Activated CD4-positive, alpha-beta T cell treated with anti-CD3 and anti-CD28 coated beads for 36 hours (primary cell): ENCODE measurements at regions not wholly inside any gene's neighbourhood (a gene's known extent, or its start where the extent isn't known, plus 50 kb on each side); places are given as distances from the start of the nearest gene placed in this dataset.
"Not testable (repeated sequence)": the region's sequence is repeated elsewhere in the genome, so short reads cannot be mapped to it uniquely, and the experiment has no call there.

Experiments
- ATAC-seq: fragments of 200-7000 bp; cut with Tn5 transposase; one replicate; pipeline ENCODE4 v1.10.0; 2021; ENCODE audit warnings: mild to moderate bottlenecking, moderate library complexity
- CTCF ChIA-PET: fragments of 350-600 bp; sonication (Branson Sonifier 250); formaldehyde crosslinking; loops from one replicate; lab custom pipeline; 2021; ENCODE audit warnings: antibody characterized with exemption; lab: Charles Lee
- POLR2A ChIA-PET: fragments of 350-600 bp; sonication (Branson Sonifier 250); formaldehyde crosslinking; loops from one replicate; lab custom pipeline; 2021; ENCODE audit warnings: antibody characterized with exemption, inconsistent platforms; lab: Charles Lee
- DNase-seq: peaks from one replicate; pipeline ENCODE4 v3.0.0-alpha.2; 2020
- H3K27ac Mint-ChIP-seq: one replicate; pipeline ENCODE4 v1.8.0; 2021; ENCODE audit warnings: mixed read lengths
- H3K27me3 Mint-ChIP-seq: one replicate; pipeline ENCODE4 v1.8.0; 2021; ENCODE audit warnings: mixed read lengths
- H3K36me3 Mint-ChIP-seq: one replicate; pipeline ENCODE4 v1.8.0; 2021; ENCODE audit warnings: low read depth, mixed read lengths
- H3K4me1 Mint-ChIP-seq: one replicate; pipeline ENCODE4 v1.8.0; 2021; ENCODE audit warnings: mixed read lengths
- H3K4me3 Mint-ChIP-seq: one replicate; pipeline ENCODE4 v1.8.0; 2021; ENCODE audit warnings: mild to moderate bottlenecking, moderate library complexity, mixed read lengths
- H3K9me3 Mint-ChIP-seq: one replicate; pipeline ENCODE4 v1.8.0; 2021; ENCODE audit warnings: low read depth, mixed read lengths
- intact Hi-C, 2 experiments: fragments of 100-400 bp; cut with DNase I in 1 of 2; cut with micrococcal nuclease in 1 of 2; formaldehyde crosslinking; loops; one replicate each; pipeline versions ENCODE4 v1.14.2 to v1.15.1; 2022 to 2024; cut with DNase I, micrococcal nuclease

DNA sequence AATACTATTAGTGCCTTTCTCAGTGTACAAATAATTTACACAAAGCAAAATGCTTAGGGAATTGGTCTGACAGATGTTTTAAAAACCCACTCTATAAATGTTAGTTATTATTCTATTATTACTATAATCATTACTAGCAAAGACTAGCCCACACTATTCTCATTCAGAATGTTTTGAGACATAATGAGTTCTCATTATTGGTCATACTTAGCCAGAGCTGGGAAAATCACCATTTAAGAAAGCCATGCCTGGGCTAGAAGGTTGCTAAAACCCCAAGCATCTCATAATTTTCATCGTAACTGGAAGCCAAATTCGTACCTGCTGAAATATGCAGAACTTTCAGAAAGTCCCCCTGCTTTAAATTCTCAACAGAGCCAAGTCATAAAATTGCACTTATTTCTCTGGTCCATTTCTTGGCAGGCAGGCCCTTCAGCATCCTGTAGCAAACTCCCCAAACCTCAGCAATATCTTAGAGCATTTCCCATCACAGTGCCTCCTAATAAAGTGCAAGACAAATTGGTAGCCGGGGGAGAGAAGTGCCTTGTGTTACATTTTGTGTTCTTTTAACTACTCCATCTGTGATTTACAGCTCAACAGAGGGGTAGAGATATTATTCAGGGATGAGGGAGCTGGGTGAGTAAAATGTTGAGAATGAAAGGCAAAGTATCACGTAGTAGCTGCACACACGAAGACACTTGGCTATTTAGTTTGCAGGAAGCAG, 79.8 kb upstream of the ADAMTS18 start:
- ATAC-seq (no peak), DNase-seq (no peak)
- CTCF ChIA-PET: no interaction called here
- no peak overlapping the region for H3K4me3 Mint-ChIP-seq
- no peaks in the 10 kb centered on the region for H3K36me3 Mint-ChIP-seq
- H3K27ac Mint-ChIP-seq: no peak overlapping the region
- POLR2A ChIA-PET: no interaction called here
- no peaks in the 10 kb centered on the region for H3K4me1 Mint-ChIP-seq
- intact Hi-C loops: no loop called here
- H3K9me3 Mint-ChIP-seq: no peaks in the 10 kb centered on the region
- peaks cover 12% of the 10 kb centered on the region for H3K27me3 Mint-ChIP-seq

DNA sequence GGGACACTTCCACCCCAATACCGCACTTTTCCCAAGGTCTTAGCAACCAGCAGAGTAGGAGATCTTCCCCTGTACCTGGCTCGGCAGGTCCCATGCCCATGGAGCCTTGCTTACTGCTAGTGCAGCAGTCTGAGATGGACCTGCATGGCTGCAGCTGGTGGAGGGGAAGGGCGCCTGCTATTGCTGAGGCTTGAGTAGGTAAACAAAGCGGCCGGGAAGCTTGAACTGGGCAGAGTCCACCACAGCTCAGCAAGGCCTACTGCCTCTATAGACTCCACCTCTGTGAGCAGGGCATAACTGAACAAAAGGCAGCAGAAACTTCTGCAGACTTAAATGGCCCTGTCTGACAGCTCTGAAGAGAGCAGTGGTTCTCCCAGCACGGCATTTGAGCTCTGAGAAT, 90.4 kb upstream of the ADAMTS18 start:
- POLR2A ChIA-PET, H3K27ac Mint-ChIP-seq, DNase-seq, H3K36me3 Mint-ChIP-seq, H3K9me3 Mint-ChIP-seq, H3K27me3 Mint-ChIP-seq, ATAC-seq, intact Hi-C loops, H3K4me3 Mint-ChIP-seq, H3K4me1 Mint-ChIP-seq: not testable (repeated sequence)
- CTCF ChIA-PET: interaction anchor here (0.6 kb wide), 1 partner anchor 45 kb away, joined by 3 read pairs; no protein-coding TSS in a partner anchor

DNA sequence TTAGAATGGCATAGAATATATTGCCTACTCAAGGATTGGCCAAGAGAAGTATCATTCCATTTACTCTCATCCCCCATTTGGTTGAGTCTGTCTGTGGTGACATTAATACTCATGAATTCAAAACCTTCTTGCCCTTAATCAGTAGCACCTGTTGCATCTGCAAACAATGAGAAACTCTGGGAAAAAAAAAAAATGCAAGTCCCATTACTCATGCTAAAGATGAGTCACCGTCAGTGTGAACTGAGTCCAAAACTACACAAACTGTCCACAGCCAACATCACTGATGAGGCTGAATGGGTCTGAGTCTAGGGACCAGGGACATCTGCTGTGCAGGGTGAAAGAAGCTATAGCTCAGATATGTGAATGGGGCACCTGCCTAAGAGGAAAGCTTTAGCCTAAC, 96.9 kb upstream of the ADAMTS18 start:
- POLR2A ChIA-PET: no interaction called here
- CTCF ChIA-PET: no interaction called here
- Mint-ChIP-seq H3K4me1 (no peaks in the 10 kb centered on the region), H3K9me3 (peaks cover under 1% of the 10 kb centered on the region), H3K27ac (no peak overlapping the region), H3K27me3 (peaks cover 11% of the 10 kb centered on the region), H3K36me3 (no peaks in the 10 kb centered on the region), H3K4me3 (no peak overlapping the region)
- ATAC-seq: no peak
- intact Hi-C loops: loop anchor here in 1 of 2 experiments (10.0 kb wide), 1 partner anchor 63 kb away; no protein-coding TSS in a partner anchor
- DNase-seq: no peak

DNA sequence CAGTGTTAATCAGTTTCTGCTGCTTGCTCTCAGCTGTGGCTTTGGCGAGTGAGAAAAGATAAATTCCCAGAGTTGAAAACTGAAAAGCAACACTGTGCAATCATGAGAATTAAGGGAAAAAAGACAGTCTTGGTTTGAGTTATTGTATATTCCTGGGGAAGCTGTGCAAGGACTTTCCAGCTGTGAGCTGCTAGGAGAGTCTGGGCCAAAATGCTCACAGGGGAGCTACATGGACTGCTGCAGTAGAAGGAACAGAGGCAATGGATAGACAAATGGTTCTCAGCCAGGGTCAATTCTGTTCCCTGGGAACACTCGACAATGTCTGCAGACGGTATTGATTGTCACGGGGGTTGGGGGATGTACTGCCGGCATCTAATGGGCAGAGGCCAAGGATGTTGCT, 102.0 kb upstream of the ADAMTS18 start:
- Mint-ChIP-seq H3K36me3 (no peaks in the 10 kb centered on the region), H3K4me1 (no peaks in the 10 kb centered on the region), H3K4me3 (no peak overlapping the region), H3K27me3 (peaks cover 26% of the 10 kb centered on the region), H3K27ac (no peak overlapping the region), H3K9me3 (no peaks in the 10 kb centered on the region)
- DNase-seq (no peak), ATAC-seq (no peak)
- ChIA-PET POLR2A (no interaction called here), CTCF (no interaction called here)
- intact Hi-C loops: loop anchor here in 1 of 2 experiments (10.0 kb wide), 1 partner anchor 58 kb away; no protein-coding TSS in a partner anchor

DNA sequence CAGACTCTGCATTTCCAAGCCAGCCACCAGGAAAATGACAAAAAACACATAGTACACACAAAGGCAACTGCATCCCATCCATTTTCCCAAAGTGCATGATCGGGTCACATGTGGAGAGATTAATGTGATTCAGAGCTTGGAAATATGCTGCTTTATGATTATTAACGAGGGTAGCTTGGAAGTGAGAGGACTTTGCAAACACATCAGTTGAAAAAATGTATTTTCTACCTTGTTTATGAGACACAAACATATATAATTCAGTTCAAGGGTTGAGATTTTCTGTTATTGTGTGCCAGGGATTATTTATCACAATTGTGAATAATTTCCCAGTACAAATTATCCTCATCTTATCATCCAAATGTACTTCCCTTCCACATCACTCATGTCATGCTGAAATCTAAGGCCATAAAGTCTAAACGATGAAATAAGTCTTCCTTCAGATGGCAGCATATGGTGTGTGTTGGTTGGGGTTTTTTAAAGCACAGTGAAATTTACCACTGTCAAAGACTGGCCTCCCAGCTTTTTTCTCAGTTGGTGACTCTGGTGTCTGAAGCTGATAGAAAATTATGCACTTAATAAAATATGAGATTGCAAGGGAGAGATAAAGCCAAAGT, 104.7 kb upstream of the ADAMTS18 start:
- Mint-ChIP-seq H3K4me1 (no peaks in the 10 kb centered on the region), H3K27ac (no peak overlapping the region), H3K27me3 (peaks cover 27% of the 10 kb centered on the region), H3K36me3 (no peaks in the 10 kb centered on the region), H3K4me3 (no peak overlapping the region), H3K9me3 (no peaks in the 10 kb centered on the region)
- ChIA-PET CTCF (no interaction called here), POLR2A (no interaction called here)
- ATAC-seq: no peak
- intact Hi-C loops: loop anchor here in 1 of 2 experiments (10.0 kb wide), 1 partner anchor 55 kb away; no protein-coding TSS in a partner anchor
- no peak for DNase-seq

DNA sequence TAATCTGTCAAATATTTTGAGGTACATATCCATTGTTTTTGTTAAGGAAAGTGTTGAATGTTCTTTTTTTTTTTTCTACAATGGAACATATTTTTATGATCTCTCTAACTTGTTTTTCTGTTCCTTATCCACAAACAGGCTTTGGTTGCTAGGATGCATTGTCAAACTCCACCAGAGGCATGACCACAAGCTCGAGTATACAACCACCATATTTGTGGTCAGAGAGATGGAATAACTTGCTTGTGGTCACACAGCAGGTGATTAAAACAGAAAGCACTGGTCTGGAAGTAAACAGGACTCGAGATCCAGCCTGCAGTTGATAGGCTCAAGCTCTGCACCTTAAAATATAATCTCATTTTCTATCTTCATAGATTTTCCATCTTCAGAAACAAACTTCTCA, 105.8 kb upstream of the ADAMTS18 start:
- no peak overlapping the region for H3K4me3 Mint-ChIP-seq
- DNase-seq (no peak), ATAC-seq (no peak)
- H3K27me3 Mint-ChIP-seq: peaks cover 22% of the 10 kb centered on the region
- H3K9me3 Mint-ChIP-seq: no peaks in the 10 kb centered on the region
- no peak overlapping the region for H3K27ac Mint-ChIP-seq
- no peaks in the 10 kb centered on the region for H3K4me1 Mint-ChIP-seq
- CTCF ChIA-PET: no interaction called here
- H3K36me3 Mint-ChIP-seq: no peaks in the 10 kb centered on the region
- intact Hi-C loops: no loop called here
- POLR2A ChIA-PET: no interaction called here

DNA sequence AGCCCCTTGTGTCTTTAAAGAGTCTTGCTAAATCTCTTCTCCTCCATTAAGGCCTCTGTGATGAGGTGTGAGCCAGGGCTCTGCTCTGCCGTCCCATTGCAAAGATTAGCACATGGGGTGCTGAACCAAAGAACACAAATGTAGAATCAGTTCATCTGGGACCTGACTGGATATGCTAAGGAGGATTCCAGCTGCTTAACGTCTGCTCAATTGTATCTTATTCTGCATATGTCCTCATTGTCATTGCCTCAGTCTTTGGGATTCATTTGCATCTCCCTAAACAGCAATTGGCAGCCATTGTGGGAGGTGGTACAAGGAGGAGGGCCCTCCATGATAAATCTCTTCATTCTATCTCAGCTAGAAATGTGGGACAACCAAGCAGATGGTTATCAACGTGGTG, 106.3 kb upstream of the ADAMTS18 start:
- ChIA-PET POLR2A (no interaction called here), CTCF (interaction anchor here (0.6 kb wide), 1 partner anchor 99 kb away, joined by 6 read pairs; no protein-coding TSS in a partner anchor)
- peaks cover 22% of the 10 kb centered on the region for H3K27me3 Mint-ChIP-seq
- no peak overlapping the region for H3K4me3 Mint-ChIP-seq
- H3K36me3 Mint-ChIP-seq: no peaks in the 10 kb centered on the region
- H3K9me3 Mint-ChIP-seq: no peaks in the 10 kb centered on the region
- no peaks in the 10 kb centered on the region for H3K4me1 Mint-ChIP-seq
- H3K27ac Mint-ChIP-seq: no peak overlapping the region
- intact Hi-C loops: no loop called here
- ATAC-seq (no peak), DNase-seq (no peak)

DNA sequence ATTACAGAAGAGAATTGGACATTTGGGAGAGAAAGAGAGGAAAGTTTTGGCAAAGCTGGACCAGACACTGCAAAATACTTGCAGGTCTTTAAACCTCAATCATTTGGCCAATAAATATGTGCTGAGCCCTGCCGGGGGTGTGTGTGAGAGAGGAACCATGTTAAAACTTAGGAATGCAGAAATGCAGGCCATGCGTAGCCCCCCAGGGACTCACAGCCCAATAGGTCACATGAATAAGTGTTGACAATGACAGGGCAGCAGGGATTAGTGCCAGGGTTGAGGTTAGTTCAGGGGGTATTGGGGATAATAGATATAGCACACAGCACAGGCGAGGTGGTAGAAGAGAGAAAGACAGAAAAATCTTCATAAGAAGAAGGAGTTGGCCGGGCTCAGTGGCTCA, 113.3 kb upstream of the ADAMTS18 start:
- Mint-ChIP-seq H3K36me3 (no peaks in the 10 kb centered on the region), H3K4me3 (no peak overlapping the region), H3K27ac (no peak overlapping the region), H3K27me3 (peaks cover 10% of the 10 kb centered on the region), H3K4me1 (no peaks in the 10 kb centered on the region), H3K9me3 (no peaks in the 10 kb centered on the region)
- ATAC-seq (no peak), DNase-seq (no peak)
- intact Hi-C loops: no loop called here
- CTCF ChIA-PET: no interaction called here
- POLR2A ChIA-PET: no interaction called here

DNA sequence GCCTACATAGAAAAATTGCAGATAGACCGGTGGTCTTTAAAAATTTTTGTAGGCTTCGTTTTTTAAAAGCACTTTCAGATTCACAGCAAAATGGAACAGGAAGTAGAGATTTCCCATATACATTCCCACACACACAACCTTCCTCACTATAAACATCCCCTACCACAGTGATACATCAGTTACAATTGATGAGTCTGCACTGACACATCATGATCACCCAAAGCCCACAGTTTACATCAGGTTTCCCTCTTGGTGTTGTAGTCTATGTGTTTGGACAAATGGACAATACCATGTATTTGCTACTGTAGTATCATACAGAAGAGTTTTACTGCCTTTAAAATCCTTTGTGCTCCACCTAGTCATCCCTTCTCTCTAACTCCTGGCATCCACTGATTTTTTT, 113.9 kb upstream of the ADAMTS18 start:
- DNase-seq (no peak), ATAC-seq (no peak)
- Mint-ChIP-seq H3K27ac (no peak overlapping the region), H3K36me3 (no peaks in the 10 kb centered on the region), H3K9me3 (no peaks in the 10 kb centered on the region), H3K4me1 (no peaks in the 10 kb centered on the region), H3K27me3 (peaks cover 8% of the 10 kb centered on the region), H3K4me3 (no peak overlapping the region)
- ChIA-PET POLR2A (no interaction called here), CTCF (interaction anchor here (1.0 kb wide), 1 partner anchor 35 kb away, joined by 4 read pairs; no protein-coding TSS in a partner anchor)
- intact Hi-C loops: no loop called here

DNA sequence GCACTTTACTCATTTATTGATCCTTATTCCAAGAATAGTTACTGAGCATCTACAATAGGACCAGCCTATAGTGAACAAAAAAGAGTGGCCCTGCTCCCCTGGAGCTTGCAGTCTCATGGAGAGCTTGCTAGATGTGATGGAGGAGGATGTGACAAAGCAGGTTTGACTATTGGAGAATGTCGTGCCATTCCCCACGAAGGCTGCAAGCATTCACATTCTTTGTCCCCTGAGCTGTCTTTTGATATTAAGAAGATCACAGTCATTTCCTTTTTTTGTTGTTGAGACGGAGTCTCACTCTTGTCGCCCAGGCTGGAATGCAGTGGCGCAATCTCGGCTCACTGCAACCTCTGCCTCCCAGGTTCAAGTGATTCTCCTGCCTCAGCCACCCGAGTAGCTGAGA, 115.0 kb upstream of the ADAMTS18 start:
- intact Hi-C loops: no loop called here
- H3K4me1 Mint-ChIP-seq: no peaks in the 10 kb centered on the region
- H3K36me3 Mint-ChIP-seq: no peaks in the 10 kb centered on the region
- H3K4me3 Mint-ChIP-seq: no peak overlapping the region
- no peak for ATAC-seq
- ChIA-PET CTCF (interaction anchor here (1.0 kb wide), 1 partner anchor 34 kb away, joined by 4 read pairs; no protein-coding TSS in a partner anchor), POLR2A (no interaction called here)
- H3K27ac Mint-ChIP-seq: no peak overlapping the region
- peaks cover 8% of the 10 kb centered on the region for H3K27me3 Mint-ChIP-seq
- H3K9me3 Mint-ChIP-seq: no peaks in the 10 kb centered on the region
- no peak for DNase-seq

DNA sequence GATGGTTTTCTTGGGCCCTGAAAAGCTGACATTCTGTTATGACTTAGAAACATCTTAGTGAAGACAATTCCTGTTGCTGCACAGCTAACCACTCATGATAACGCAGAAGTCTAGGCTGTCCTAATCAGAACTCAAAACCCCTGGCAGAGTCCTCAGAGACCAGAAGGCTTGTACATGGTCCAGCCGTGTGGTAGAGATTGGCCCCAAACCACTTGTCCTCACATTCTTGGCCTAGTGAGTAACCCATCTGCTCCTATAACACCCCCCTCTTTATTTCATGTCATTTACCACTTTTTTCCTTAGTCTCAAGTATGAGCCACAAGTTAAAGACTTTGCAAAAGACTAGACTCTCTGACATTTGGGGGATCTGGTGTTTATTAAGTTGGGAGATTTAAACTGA, 116.5 kb upstream of the ADAMTS18 start:
- intact Hi-C loops: no loop called here
- no peak for ATAC-seq
- H3K4me3 Mint-ChIP-seq: no peak overlapping the region
- peaks cover 11% of the 10 kb centered on the region for H3K27me3 Mint-ChIP-seq
- no peak overlapping the region for H3K27ac Mint-ChIP-seq
- POLR2A ChIA-PET: no interaction called here
- DNase-seq: no peak
- H3K36me3 Mint-ChIP-seq: no peaks in the 10 kb centered on the region
- CTCF ChIA-PET: no interaction called here
- no peaks in the 10 kb centered on the region for H3K4me1 Mint-ChIP-seq
- no peaks in the 10 kb centered on the region for H3K9me3 Mint-ChIP-seq

DNA sequence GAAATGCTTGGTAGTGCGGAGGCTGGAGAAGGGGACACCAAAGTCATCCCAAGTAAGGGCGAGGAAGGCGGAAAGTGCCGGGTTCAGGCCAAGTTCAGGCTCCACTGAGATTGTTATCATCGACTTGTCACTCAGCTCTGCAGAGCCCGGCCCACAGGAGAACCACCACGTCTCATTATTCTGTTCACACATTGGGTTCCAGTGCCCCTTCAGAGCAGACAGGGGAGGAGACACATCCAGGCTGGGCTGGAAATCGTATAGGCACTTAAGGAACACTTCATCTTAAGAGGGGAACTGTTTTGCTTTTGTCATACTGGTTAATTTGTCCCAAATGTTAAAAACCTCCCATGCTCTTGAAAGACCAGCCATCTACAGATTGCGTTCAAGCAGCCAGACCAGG, 118.3 kb upstream of the ADAMTS18 start:
- no peaks in the 10 kb centered on the region for H3K36me3 Mint-ChIP-seq
- ATAC-seq (no peak), DNase-seq (no peak)
- ChIA-PET CTCF (no interaction called here), POLR2A (no interaction called here)
- H3K9me3 Mint-ChIP-seq: no peaks in the 10 kb centered on the region
- H3K27ac Mint-ChIP-seq: no peak overlapping the region
- H3K4me3 Mint-ChIP-seq: no peak overlapping the region
- H3K4me1 Mint-ChIP-seq: no peaks in the 10 kb centered on the region
- H3K27me3 Mint-ChIP-seq: peaks cover 5% of the 10 kb centered on the region
- intact Hi-C loops: no loop called here
